ENCODE measurements at regions not wholly inside any gene's neighbourhood (a gene's known extent, or its start where the extent isn't known, plus 50 kb on each side); places are given as distances from the start of the nearest gene placed in this dataset.

DNA sequence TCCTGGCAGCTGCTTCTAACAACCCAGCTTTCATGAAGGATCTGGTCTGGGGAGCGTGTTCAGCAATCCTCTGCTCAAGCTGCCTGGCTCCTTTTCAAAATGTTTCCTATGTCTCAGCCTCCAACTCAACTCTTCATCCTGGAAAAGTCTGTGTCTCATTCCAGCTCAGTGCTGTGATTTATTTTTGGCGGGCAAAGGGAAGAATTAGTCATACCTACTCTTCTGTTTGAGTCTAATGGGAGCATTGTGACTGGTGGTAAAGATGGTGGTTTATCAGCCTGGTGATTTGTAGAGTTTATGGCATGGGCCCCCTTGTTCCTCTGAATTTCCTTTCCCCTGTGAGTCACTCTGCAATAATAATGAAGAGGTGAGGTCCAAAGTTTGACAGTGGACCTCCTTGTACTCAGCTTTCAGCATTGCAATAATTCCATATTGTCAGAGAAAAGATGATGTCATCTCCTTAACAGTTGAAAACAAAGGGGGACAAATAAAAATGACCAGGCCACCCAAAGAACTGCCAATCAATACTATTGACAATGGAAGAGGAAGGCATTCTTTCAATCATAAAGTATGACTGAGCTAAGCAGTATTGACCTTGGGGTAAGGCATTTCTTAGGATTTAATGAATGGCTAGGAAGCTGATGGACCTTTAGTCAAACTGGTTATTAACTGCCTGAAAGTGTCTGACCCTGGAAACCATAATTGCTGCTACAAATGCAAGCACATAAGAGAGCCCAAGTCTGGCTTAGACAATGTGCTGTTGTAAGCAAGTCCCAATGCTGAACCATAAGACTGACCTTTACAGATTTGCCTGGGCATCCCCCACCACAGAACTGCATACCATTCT is 204.7 kb upstream of the MCTP2 start:
- H2AFZ ChIP-seq (ENCODE audit: low read depth, low read length), result no peak overlapping the region
- DNase-seq (no peak), ATAC-seq (ENCODE audit: insufficient read depth, low read depth) (no peak)
- H3K9me3 ChIP-seq (ENCODE audit: insufficient read depth, low read length, severe bottlenecking), result no peaks in the 10 kb centered on the region
- no peak overlapping the region for H3K4me3 ChIP-seq (ENCODE audit: low read depth in 1 of 2, low read length in 2 of 2)
- H3K27ac ChIP-seq (ENCODE audit: low read length), result no peak overlapping the region
- no peaks in the 10 kb centered on the region for H3K79me2 ChIP-seq (ENCODE audit: insufficient read depth, low read length)
- H3K36me3 ChIP-seq (ENCODE audit: insufficient read depth, low read length), result no peaks in the 10 kb centered on the region
- no peaks in the 10 kb centered on the region for H3K27me3 ChIP-seq (ENCODE audit: insufficient read depth, low read length, poor library complexity)
- no peaks in the 10 kb centered on the region for H3K4me1 ChIP-seq (ENCODE audit: insufficient read depth, low read length)
- no peak for TF ChIP-seq EZH2 (IDR thresholded peaks at IDR 0.05; ENCODE audit: borderline replicate concordance, low read depth, low read length, severe bottlenecking)
- TF ChIP-seq, protein P1, sequence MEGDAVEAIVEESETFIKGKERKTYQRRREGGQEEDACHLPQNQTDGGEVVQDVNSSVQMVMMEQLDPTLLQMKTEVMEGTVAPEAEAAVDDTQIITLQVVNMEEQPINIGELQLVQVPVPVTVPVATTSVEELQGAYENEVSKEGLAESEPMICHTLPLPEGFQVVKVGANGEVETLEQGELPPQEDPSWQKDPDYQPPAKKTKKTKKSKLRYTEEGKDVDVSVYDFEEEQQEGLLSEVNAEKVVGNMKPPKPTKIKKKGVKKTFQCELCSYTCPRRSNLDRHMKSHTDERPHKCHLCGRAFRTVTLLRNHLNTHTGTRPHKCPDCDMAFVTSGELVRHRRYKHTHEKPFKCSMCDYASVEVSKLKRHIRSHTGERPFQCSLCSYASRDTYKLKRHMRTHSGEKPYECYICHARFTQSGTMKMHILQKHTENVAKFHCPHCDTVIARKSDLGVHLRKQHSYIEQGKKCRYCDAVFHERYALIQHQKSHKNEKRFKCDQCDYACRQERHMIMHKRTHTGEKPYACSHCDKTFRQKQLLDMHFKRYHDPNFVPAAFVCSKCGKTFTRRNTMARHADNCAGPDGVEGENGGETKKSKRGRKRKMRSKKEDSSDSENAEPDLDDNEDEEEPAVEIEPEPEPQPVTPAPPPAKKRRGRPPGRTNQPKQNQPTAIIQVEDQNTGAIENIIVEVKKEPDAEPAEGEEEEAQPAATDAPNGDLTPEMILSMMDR (IDR thresholded peaks at IDR 0.05; ENCODE audit: borderline replicate concordance, extremely low read depth, low read length, poor library complexity, severe bottlenecking), result no peak
- H4K20me1 ChIP-seq (ENCODE audit: insufficient read depth, low read length), result no peaks in the 10 kb centered on the region
- H3K9ac ChIP-seq (ENCODE audit: low read depth, low read length), result no peak overlapping the region
- no peak overlapping the region for H3K4me2 ChIP-seq (ENCODE audit: insufficient read depth, low read length)

DNA sequence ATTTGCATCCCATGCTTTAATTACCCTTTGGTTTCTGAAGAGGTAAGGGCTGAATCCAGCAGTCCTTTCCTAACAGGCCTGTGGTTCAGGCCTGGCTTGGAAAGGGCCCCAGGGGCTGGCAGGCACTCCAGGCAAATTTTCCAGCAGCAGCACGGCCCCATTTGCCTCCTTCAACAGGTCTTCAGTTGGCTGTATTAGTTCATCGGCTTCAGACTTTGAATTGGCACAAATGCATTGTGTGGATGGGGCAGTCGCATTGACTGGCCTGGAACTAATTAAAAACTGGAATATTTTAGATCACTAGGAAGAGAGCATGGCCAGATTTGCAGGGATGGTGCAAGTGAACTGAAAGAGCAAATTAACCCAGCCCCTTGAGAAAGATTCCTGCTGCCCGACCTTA is 207.8 kb upstream of the MCTP2 start:
- Histone ChIP-seq H2AFZ (ENCODE audit: low read depth, low read length) (no peak overlapping the region), H3K27ac (ENCODE audit: low read length) (no peak overlapping the region), H3K4me3 (ENCODE audit: low read depth in 1 of 2, low read length in 2 of 2) (no peak overlapping the region), H3K9ac (ENCODE audit: low read depth, low read length) (no peak overlapping the region), H3K27me3 (ENCODE audit: insufficient read depth, low read length, poor library complexity) (no peaks in the 10 kb centered on the region), H3K4me2 (ENCODE audit: insufficient read depth, low read length) (no peak overlapping the region), H3K9me3 (ENCODE audit: insufficient read depth, low read length, severe bottlenecking) (no peaks in the 10 kb centered on the region), H4K20me1 (ENCODE audit: insufficient read depth, low read length) (no peaks in the 10 kb centered on the region), H3K79me2 (ENCODE audit: insufficient read depth, low read length) (no peaks in the 10 kb centered on the region), H3K4me1 (ENCODE audit: insufficient read depth, low read length) (no peaks in the 10 kb centered on the region), H3K36me3 (ENCODE audit: insufficient read depth, low read length) (no peaks in the 10 kb centered on the region)
- DNase-seq, result no peak
- TF ChIP-seq, protein P1 (IDR thresholded peaks at IDR 0.05; ENCODE audit: borderline replicate concordance, extremely low read depth, low read length, poor library complexity, severe bottlenecking), result no peak
- TF ChIP-seq EZH2 (IDR thresholded peaks at IDR 0.05; ENCODE audit: borderline replicate concordance, low read depth, low read length, severe bottlenecking), result no peak
- ATAC-seq (ENCODE audit: insufficient read depth, low read depth), result no peak

DNA sequence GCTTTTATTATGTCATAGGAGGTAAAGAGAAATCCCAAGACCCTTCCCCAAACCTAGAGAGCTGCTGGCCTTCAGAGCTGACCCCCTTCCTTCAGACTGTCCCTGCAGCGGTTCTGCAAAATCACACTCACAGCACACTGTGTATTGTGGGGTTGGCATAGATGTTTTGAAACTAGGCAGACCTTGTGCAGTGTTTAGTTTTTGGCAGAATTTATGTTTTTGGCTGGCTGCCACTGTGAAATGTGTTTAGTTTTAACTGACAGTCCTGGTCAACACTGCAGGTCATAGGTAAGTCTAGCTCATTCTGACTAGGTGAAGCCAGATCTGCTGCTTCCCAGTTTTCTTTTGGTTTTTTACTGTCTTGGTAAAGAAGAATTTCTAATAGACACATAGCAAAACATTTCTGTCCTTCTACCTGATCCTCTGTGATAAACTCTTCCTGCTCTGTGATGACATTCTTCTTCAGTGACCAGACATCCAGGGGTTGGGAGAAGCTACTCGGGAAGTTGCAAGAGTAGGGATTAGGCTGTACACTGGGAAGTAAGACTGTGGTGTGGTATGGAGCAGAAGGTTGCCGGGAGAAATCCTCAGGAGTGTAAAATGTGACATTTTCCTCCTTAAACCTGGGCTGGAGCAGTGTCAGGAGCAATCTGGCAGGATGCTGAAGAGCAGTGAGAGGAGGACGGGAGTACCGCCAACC is 209.6 kb upstream of the MCTP2 start:
- Histone ChIP-seq H3K4me2 (ENCODE audit: insufficient read depth, low read length) (no peak overlapping the region), H4K20me1 (ENCODE audit: insufficient read depth, low read length) (no peaks in the 10 kb centered on the region), H3K27me3 (ENCODE audit: insufficient read depth, low read length, poor library complexity) (no peaks in the 10 kb centered on the region), H3K9me3 (ENCODE audit: insufficient read depth, low read length, severe bottlenecking) (no peaks in the 10 kb centered on the region), H3K4me3 (ENCODE audit: low read depth in 1 of 2, low read length in 2 of 2) (no peak overlapping the region), H2AFZ (ENCODE audit: low read depth, low read length) (no peak overlapping the region), H3K4me1 (ENCODE audit: insufficient read depth, low read length) (no peaks in the 10 kb centered on the region), H3K36me3 (ENCODE audit: insufficient read depth, low read length) (no peaks in the 10 kb centered on the region), H3K27ac (ENCODE audit: low read length) (no peak overlapping the region), H3K79me2 (ENCODE audit: insufficient read depth, low read length) (no peaks in the 10 kb centered on the region), H3K9ac (ENCODE audit: low read depth, low read length) (no peak overlapping the region)
- TF ChIP-seq EZH2 (IDR thresholded peaks at IDR 0.05; ENCODE audit: borderline replicate concordance, low read depth, low read length, severe bottlenecking), result no peak
- TF ChIP-seq, protein P1 (IDR thresholded peaks at IDR 0.05; ENCODE audit: borderline replicate concordance, extremely low read depth, low read length, poor library complexity, severe bottlenecking), result no peak
- ATAC-seq (ENCODE audit: insufficient read depth, low read depth) (no peak), DNase-seq (no peak)
